HG03342 (cell line): ENCODE measurements at regions not wholly inside any gene's neighbourhood (a gene's known extent, or its start where the extent isn't known, plus 50 kb on each side); places are given as distances from the start of the nearest gene placed in this dataset.
"Not testable (repeated sequence)": the region's sequence is repeated elsewhere in the genome, so short reads cannot be mapped to it uniquely, and the experiment has no call there.

Experiments used
- ATAC-seq: cut with Tn5 transposase; IDR thresholded peaks from one replicate; pipeline ENCODE4 v1.9.1; 2021; ENCODE audit warnings: mild to moderate bottlenecking, moderate library complexity; ENCODE audit not compliant: unreplicated experiment

DNA sequence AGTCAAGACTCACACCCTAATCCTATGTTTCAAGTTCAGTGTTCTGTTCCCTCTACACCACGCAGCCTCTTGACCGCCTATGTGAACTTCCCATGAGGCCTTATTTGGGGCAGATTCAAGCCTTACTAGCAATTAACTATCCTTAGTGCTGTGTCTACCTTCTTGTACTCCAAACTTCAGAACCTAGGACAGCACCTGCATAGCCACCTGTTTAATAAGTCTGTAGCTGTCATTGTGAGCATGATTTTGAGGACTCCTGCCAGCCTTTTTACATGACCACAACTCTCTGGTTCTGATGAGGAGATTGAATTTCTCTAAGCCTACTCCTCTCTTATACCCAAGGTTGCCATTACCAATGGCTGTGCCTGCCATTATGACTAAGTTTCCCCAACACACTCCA lies 50.8 kb upstream of the PCSK1 start:
- ATAC-seq: no peak

DNA sequence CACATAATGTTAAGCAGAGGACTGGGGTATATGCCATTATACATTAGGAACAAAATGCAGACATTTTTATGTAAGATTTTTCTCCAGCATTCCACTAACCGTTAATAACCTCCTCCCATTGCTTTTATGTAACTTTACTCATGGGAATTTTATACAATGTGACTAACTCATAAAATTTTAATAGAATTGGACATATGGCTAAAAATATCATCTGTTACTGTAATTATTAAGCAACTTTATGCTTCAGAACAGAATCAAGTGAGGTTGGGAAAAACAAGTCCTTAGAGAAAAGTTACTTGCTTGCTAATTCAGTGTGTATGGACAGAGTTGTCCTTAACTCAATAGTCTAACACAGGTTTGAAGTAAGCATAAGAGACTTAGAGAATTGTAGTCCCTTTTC lies 54.8 kb upstream of the PCSK1 start:
- no peak for ATAC-seq

DNA sequence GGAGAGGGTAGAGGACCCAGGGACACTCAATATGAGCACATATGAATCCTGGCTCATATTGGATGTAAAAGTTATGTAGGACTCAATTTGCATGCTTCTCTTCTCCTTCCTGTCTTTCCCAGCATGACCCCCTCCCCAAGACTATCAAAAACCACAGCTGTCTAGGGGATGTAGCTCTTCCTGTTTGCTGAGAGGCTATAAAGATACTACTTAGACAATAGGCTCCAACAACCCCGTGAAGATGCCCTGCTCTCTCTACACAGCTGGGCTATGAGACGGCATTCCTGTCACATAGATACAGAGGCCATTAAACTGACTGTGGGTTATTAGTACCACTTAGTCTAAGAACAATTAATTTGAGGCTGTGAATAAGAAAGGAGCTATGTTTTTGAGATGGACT lies 56.5 kb upstream of the PCSK1 start:
- no peak for ATAC-seq

DNA sequence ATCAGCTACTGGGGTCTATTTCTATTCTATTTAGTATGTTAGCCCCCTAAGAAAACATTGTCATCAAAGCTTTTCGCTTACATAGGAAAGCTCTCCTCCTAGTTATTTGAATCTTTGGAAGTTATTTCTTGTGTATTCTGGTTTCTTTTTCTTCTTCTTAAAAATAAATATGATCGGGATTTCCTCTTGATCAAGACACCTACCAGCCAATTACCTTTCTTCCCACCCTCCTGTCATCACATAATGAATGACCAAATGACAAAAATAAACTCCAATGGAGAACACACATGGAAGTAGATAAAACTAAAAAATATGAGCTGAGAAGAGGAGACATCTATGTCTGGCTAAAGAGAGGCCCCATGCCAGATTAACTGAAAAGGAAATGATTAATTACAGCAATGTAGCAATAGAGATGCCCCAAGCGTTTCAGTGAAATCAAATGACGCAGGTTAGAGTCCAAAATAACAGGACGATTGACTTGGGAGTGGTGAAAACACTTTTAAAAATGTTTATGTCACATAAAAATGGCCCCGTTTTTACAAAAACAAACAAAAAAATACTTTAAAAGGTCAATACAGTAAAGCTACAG lies 59.5 kb upstream of the PCSK1 start:
- ATAC-seq: no peak

DNA sequence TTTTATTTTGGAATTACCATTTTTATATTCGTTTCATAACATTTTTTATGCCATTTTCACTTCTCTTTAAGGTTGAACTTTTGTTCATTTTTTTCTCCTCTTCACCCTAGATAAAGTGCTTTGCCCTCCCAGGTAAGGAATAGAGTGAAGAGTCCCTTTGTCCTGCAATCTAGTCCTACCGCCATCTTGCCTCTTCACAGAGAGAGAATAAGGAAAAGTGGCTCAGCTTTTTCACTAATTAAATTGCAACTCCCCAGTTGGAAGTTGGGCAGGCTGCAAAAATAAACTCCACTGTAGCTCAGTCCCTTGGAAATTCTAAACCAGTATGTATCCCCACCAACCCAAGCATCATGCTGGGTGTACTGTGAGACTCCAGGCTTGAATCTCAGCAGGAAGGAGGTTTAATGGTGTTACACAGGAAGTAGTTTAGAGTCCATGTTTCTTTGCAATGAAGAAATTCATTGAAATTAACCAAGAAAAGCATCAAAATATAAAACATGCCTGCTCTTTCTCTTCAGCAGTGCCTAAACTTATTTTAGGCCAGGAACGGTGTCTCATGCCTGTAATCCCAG lies 60.3 kb upstream of the PCSK1 start:
- no peak for ATAC-seq

DNA sequence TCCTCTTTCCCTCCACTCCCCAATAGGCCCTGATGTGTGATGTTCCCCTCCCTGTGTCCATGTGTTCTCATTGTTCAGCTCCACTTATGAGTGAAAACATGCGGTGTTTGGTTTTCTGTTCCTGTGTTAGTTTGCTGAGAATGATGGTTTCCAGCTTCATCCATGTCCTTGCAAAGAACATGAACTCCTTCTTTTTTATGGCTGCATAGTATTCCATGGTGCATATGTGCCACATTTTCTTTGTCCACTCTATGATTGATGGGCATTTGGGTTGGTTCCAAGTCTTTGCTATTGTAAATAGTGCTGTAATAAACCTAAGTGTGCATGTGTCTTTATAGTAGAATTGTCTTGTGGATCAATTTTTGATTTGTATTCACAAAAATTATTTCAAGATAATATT lies 62.4 kb upstream of the PCSK1 start:
- ATAC-seq: not testable (repeated sequence)

DNA sequence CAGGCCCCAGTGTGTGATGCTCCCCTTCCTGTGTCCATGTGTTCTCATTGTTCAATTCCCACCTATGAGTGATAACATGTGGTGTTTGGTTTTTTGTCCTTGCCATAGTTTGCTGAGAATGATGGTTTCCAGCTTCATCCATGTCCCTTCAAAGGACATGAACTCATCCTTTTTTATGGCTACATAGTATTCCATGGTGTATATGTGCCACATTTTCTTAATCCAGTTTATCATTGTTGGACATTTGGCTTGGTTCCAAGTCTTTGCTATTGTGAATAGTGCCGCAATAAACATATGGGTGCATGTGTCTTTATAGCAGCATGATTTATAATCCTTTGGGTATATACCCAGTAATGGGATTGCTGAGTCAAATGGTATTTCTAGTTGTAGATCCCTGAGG lies 64.0 kb upstream of the PCSK1 start:
- not testable (repeated sequence) for ATAC-seq

DNA sequence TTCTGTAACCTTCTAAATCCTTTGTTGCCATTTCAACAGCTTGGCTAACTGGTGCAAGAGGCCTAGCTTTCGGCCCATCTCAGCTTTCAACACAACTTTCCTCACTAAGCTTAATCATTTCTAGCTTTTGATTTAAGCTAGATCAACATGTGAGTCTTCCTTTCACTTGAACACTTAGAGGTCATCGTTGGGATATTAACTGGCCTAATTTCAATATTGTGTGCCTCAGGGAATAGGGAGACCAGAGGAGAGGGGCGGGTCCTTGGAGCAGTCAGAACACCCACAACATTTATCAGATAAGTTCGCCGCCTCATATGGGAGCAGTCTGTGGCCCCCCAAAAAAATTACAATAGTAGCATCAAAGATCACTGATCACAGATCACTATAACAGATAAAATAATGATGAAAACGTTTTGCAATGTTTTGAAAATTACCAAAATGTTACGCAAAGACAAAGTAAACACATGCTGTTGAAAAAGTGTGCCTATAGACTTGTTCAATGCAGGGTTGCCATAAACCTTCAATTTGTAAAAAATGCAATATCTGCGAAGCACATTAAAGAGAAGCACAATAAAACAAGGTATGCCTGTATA lies 66.8 kb upstream of the PCSK1 start:
- no peak for ATAC-seq

DNA sequence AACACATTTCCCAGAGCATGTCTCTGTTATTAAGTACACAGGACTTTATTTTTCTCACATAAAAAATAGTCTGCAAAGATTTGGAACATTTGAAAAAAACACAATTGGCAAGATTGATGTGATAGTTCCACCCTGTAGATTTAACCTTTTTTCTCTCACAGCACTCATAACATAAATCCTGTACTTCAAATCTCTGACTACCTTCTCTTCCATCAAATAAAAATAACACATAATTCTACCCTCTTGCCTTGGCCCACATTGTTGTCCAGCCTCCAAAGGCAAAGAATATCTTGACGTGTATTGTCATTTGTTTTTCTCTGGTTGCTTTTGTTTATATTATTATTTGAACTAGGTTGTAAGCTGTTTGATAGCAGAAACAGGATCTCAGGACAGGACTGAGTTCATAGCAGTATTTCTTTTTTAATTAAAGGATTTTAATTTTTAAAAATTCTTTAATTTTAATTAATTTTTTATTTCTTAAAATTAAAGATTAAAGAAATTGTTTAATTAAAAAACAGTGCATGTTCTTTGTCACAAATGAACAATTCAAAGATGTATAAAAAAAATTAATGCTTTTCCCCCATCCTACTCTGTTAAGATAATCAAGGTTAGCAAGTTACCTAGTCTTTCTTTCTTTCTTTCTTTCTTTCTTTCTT lies 69.1 kb upstream of the PCSK1 start:
- ATAC-seq: no peak

DNA sequence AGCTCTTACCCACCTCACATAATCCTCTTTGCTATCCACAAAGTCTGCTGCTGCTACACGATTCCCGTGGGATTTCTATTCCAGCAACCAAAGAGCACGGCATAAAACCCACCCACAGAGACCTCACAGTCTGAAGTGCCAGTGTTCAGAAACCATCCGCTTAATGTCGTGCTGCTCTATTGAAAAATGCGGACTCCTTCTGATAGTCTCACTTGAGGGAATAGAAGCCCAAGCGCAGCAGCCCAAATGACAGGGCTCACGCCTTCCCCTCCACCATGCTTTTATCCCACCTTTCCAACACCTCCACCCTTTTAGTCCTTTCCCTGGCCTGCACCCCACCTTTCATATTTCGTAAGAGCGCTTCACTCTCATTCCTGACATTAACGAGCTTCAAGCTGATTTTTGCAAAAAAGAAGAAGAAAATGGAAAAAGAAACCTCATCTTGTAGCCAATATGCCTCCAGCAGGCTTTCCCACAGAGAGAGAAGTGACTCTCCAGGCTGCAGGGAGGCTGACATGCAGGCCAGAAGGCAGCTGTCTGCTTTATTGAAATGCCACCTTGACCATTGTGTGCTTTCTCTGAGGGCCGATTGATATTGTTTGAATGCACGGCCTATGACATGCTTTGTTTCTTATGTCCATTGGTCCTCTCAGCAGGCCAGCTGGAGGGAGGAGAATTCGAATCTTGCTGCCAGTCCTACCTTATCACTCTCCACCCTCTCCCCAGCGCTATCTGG lies 70.6 kb upstream of the PCSK1 start:
- no peak for ATAC-seq

DNA sequence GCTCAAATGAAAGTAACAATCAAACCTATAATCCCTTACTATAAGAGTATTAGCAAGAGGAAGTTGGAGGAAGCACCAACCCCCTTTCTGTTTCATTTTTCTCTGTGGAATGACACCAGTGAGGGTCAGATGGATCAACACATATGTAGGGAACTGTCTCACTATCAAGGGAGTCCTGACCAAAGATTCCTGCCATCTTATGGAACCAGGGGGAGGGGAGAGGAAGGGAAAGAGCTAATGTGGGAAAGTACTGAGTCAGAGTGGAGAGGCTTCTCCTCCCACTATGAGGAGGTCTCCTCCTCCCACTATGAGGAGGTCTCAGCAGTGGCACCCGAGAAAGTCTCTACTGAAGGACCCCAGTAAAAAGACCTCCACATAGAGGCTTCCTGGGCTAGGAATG lies 73.3 kb upstream of the PCSK1 start:
- no peak for ATAC-seq

DNA sequence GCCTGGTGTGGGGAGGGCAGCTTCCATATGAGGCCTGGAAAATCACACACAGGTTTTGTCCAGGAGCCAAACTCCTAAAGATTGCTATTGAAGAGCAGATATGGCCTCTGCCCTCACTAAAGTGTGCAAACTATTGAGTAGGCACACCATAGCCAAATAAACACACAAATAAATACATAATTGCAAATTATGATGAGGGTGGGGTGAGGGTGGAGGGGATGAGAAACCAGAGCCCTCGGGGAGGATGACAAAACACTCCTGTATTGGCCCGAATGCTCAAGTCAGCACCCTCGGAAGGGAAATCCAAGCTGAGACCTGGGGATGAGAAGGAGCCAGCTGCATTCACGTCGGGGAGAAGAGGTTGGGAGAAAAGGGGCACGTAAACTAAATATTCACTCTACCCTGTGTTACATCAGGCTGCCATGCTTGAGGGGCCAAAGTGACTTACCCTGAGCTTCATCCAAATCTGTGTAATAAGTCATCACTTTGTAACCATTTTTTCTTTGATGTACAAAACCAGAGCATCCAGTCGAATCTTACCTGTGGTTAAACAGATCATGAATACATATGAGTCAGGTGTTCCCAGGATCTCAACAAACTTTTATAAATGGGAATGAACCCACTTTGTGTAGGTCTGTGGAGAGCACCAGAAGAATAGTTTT lies 73.9 kb upstream of the PCSK1 start:
- ATAC-seq: no peak

DNA sequence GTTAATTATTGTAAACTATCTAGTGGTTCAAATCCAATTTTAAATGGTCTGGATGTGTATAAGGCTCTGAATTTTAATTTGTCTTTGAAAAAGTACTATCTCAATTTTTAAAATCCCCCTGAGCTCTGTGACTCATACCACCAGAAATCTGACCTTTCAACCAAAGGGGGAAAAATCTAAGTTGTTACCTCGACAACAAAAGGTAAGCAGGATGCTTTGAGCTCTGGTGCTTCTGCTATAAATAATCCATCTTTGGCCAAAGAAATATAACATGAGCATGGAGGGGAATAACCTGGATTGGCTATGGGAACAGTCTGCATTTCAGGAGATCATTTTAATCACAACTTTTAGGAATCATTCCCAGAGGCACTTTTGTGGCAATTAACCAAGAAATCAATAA lies 76.3 kb upstream of the PCSK1 start:
- ATAC-seq: no peak

DNA sequence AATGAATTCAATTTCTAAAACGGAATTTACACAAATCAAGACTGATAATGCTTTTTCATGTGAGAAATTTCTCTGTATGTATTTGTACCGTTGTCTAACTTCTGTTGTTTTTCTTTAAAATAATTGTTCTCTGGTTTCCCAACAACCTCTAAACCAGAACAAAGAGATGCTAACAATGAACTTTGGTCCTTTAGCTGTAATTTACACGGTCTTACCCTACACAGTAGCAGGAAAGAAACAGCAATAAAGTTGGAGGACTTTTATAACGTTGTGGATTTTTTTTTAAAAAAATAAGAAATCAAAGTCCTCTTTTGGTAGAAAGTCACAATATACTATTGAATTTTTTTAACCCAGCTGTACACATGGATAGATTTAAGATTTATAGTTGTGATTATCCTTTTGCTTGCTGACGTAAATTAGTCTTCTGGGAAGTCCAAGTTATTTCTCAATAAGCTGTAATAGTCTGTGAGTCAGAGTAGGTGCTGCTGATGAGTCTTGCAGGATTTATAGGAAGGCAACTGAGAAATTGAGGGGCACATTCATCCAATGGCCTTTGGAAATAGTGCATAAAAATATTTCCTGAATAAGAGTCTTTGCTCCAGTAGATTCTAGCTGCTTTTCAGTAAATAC lies 76.8 kb upstream of the PCSK1 start:
- no peak for ATAC-seq

DNA sequence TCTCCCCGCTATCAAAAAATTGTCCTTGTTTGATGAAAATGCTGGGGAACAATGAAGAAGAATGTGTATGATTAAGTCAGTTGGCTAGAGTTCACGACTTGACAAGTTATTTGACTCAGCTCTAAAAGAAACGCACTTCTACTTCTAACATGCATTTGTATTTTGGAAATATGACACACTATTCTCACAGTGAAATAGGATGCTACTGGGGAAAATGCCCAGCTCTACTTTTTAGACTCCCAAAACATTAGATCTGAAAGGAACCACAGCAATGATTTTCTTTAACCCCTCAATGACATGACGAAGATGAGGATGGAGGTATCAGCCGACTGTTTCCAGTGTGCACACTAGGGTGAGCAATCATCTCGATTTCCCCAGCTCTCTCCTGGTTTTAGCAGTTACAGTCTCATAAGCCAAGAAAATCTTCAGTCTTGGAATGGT lies 83.6 kb upstream of the PCSK1 start:
- ATAC-seq: no peak

DNA sequence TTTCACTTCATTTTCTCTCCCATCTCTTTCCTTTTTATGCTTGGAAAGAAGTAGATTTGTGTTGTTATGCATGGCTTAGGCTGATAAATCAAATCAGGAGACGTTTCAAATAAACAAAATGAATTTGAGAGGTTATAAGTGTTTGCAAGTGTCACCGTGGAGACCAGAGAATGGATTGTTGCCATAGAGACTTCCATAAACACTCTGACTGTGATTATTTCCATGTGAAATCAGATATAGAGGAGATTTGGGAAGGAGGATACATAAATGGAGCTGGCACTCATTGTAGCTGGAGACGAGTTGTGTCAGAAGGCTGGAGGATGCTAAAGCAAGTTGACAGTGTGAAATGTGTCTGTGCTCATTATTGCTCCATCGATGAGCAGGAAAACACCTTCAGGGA lies 84.2 kb upstream of the PCSK1 start:
- ATAC-seq: no peak

DNA sequence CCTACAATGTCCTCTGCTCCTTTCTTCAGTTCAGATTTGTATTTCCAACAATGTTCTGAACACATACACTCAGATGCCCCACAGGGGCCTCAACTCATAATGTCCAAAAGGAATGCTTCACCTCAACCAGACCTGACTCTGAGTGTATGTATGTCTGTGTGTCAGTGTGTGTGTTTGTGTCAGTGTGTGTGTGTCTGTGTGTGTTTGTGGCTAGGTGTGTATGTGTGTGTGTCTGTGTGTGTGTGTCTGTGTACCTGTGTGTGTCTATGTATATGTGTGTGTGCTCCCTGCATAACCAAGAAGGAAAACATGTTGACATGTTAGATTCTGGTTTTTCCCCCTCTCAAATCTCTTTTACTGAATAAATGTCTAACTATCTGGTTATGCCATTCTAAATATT lies 87.3 kb upstream of the PCSK1 start:
- ATAC-seq: no peak

DNA sequence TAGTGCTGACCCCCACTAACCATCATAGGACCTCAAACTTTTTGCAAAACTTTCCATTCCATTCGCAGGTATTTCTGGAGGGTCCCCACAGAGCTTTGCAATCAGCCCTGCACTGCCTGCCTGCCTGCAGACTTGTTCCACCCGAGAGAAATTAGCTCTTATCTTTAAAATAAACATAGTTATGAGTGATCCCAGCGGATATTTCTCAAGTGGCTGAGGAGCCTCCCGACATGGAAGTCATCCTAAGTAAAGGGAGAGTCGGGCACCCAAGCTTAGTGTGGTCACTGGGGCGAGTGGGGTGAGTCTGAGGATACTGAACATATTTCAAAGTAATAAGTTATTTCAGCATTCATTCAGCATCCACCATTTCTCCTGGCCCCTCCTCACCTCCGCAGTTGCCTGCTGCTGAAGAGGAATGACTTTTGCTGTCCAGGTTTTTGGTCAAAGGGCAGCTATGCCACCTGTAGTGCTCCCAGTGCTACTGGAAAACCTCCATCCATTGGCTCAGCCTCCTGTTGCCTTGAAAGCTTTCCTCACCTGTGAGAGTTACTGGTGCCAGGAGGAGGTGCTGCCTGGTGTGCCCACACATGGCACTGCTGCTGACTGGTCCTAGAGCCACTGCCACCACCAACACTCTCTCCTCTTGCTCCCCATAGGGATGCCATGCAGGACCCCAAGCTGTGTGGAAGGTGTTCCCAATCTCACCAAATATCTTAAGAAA lies 89.7 kb upstream of the PCSK1 start:
- ATAC-seq: no peak

DNA sequence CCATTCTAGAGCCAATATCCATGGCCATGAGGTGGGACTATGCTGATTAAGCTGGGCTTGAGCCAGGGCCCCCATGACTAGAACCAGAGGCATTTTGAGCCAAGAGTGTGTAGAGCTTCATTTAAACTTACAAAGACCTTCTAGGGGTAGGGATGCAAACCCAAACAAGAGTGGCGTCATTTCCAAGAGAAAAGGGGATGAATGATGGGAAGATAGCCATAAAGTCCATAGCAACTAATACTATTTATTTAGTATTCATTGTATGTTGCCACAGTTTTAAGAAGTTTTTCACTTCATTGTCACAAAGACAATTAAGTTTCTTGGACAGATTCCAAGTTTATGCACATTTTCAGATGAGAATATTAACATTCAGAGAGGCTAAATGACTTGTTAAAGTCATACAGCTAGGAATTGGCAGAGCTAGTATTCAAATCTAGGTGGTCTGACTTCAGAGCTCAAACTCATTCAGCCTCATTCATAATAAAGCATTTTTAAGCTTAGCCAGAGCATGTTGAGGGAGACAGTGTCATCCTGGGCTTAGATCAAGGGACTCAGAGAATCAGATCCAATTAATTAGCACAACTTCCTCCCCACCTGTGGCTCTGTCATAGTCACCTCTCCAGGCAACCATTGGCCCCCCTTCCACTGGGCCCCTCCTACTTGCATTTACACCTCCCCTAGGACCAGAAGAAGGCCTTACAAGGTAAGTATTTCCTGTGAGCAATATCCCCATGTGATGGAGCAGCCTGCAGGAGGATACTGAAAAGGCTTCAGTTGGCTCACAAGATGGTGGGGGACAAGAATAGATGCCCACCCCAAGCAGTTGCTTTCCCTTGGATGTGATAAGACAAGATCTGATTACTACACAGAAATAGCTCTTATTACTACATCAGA lies 95.0 kb upstream of the PCSK1 start:
- ATAC-seq: no peak
